T-helper 1 cell treated with Interleukin-12 subunit alpha and Interleukin-12 subunit beta and Interleukin-4 antibody, amounts not matched to agents 30 μg/mL and 1 μg/mL, for 36 hours (primary cell): ENCODE measurements at regions not wholly inside any gene's neighbourhood (a gene's known extent, or its start where the extent isn't known, plus 50 kb on each side); places are given as distances from the start of the nearest gene placed in this dataset.
"Not testable (repeated sequence)": the region's sequence is repeated elsewhere in the genome, so short reads cannot be mapped to it uniquely, and the experiment has no call there.

Experiments
- H3K27ac Mint-ChIP-seq: one replicate; pipeline ENCODE4 v1.8.0; 2021; ENCODE audit warnings: mild to moderate bottlenecking, mixed read lengths
- H3K27me3 Mint-ChIP-seq: one replicate; pipeline ENCODE4 v1.8.0; 2021; ENCODE audit warnings: low read depth, mixed read lengths
- H3K36me3 Mint-ChIP-seq: one replicate; pipeline ENCODE4 v1.8.0; 2021; ENCODE audit warnings: low read depth, mixed read lengths
- H3K4me1 Mint-ChIP-seq: one replicate; pipeline ENCODE4 v1.8.0; 2021; ENCODE audit warnings: low read depth, mixed read lengths
- H3K4me3 Mint-ChIP-seq: one replicate; pipeline ENCODE4 v1.8.0; 2021; ENCODE audit warnings: mild to moderate bottlenecking, moderate library complexity, mixed read lengths
- H3K9me3 Mint-ChIP-seq: one replicate; pipeline ENCODE4 v1.8.0; 2021; ENCODE audit warnings: mixed read lengths

- H3K27ac Mint-ChIP-seq, result peak overlapping the region; percentile 58
- peaks cover 18% of the 10 kb centered on the region for H3K4me1 Mint-ChIP-seq
- no peaks in the 10 kb centered on the region for H3K9me3 Mint-ChIP-seq
- H3K4me3 Mint-ChIP-seq, result no peak overlapping the region
- no peaks in the 10 kb centered on the region for H3K27me3 Mint-ChIP-seq
- peaks cover 39% of the 10 kb centered on the region for H3K36me3 Mint-ChIP-seq
Measured at GRCh38 chr16:31708348-31708747, 165.3 kb upstream of the ZNF267 start.

DNA sequence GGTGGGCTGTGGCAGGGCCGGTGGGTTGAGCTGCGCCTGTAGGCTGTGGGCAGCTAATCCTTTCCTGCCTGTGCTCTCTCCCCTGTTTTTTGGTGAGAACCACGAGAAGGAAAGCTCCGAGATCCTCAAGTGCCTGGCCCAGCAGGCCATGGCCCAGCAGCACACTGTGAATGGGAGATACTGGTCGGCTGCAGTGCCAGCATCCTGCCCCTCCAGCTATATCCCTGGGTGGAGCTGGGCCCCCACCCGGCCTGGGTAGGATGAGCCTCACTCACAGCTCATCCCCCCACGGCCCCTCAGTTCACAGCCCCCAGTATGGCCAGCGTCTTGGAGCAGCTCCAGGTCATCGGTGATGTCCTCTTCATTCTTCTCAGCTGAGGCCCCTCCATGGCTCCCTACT lies 164.4 kb upstream of the ZNF267 start:
- no peaks in the 10 kb centered on the region for H3K9me3 Mint-ChIP-seq
- H3K4me3 Mint-ChIP-seq, result no peak overlapping the region
- no peak overlapping the region for H3K27ac Mint-ChIP-seq
- H3K27me3 Mint-ChIP-seq, result no peaks in the 10 kb centered on the region
- H3K4me1 Mint-ChIP-seq, result peaks cover 20% of the 10 kb centered on the region
- H3K36me3 Mint-ChIP-seq, result peaks cover 34% of the 10 kb centered on the region

- Mint-ChIP-seq H3K36me3 (peaks cover 43% of the 10 kb centered on the region), H3K4me1 (peaks cover 30% of the 10 kb centered on the region), H3K9me3 (no peaks in the 10 kb centered on the region)
Measured at GRCh38 chr16:31710134-31710533, 163.5 kb upstream of the ZNF267 start.

GRCh38 chr16:31710880-31711279 lies 162.7 kb upstream of the ZNF267 start:
- H3K27me3 Mint-ChIP-seq, result no peaks in the 10 kb centered on the region
- H3K27ac Mint-ChIP-seq, result no peak overlapping the region
- H3K36me3 Mint-ChIP-seq, result peaks cover 47% of the 10 kb centered on the region
- no peaks in the 10 kb centered on the region for H3K9me3 Mint-ChIP-seq
- H3K4me1 Mint-ChIP-seq, result peaks cover 36% of the 10 kb centered on the region
- H3K4me3 Mint-ChIP-seq, result no peak overlapping the region

More at GRCh38 chr16:31710134-31710533, 163.5 kb upstream of the ZNF267 start:
- no peak overlapping the region for H3K4me3 Mint-ChIP-seq
- H3K27me3 Mint-ChIP-seq, result no peaks in the 10 kb centered on the region
- H3K27ac Mint-ChIP-seq, result no peak overlapping the region

DNA sequence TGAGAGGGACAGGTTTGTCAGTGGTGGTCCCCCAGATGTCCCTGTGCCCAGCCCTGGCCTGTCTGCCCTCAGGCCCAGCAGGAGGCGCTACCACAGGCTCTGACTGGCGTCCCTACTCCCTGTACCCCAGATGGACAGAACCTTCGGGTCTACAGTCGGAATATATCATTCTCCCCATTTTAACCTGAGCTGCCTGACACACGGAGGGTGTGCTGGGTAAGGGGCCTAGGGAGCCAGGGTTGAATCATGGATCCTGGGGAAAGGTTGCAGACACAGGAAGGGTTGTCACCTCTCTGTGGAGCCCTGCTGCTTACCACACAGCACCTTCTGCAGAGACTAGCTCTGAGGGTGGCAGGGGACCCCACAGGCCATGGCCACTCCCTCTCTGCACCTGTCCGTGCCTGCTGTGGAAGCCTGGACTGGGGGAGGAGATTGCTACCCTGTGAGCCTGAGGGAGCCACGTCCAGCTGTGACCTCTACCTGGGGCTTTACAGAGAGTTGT lies 162.2 kb upstream of the ZNF267 start:
- H3K9me3 Mint-ChIP-seq, result no peaks in the 10 kb centered on the region
- no peak overlapping the region for H3K27ac Mint-ChIP-seq
- H3K27me3 Mint-ChIP-seq, result no peaks in the 10 kb centered on the region
- H3K4me3 Mint-ChIP-seq, result no peak overlapping the region
- peaks cover 36% of the 10 kb centered on the region for H3K4me1 Mint-ChIP-seq
- peaks cover 46% of the 10 kb centered on the region for H3K36me3 Mint-ChIP-seq

DNA sequence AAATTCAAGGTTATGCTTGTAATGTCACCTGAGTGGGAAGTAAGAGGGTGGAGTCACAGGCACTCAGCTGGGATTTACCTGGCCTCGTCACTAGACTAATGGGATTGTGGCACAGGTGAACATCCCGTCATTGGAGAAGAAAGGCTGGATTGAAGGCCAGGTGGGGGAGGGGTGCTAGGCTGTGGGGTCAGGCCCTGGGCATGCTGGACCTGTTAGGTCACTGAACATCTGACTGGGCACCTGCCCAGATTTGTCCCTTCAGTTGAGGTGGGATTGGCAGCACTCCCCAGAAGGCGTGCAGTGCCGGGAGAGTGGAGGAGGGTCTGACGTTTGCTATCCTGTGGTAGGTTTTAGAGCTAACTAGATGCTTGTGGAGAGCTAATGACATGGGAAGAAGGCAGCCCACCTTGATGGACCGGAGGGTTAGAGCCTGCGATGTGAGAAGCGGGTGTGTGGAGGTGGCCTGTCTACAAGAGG lies 161.5 kb upstream of the ZNF267 start:
- Mint-ChIP-seq H3K9me3 (no peaks in the 10 kb centered on the region), H3K4me3 (peak overlapping the region; percentile 46), H3K4me1 (peaks cover 36% of the 10 kb centered on the region), H3K27ac (peak overlapping the region; percentile 31), H3K27me3 (no peaks in the 10 kb centered on the region), H3K36me3 (peaks cover 51% of the 10 kb centered on the region)

DNA sequence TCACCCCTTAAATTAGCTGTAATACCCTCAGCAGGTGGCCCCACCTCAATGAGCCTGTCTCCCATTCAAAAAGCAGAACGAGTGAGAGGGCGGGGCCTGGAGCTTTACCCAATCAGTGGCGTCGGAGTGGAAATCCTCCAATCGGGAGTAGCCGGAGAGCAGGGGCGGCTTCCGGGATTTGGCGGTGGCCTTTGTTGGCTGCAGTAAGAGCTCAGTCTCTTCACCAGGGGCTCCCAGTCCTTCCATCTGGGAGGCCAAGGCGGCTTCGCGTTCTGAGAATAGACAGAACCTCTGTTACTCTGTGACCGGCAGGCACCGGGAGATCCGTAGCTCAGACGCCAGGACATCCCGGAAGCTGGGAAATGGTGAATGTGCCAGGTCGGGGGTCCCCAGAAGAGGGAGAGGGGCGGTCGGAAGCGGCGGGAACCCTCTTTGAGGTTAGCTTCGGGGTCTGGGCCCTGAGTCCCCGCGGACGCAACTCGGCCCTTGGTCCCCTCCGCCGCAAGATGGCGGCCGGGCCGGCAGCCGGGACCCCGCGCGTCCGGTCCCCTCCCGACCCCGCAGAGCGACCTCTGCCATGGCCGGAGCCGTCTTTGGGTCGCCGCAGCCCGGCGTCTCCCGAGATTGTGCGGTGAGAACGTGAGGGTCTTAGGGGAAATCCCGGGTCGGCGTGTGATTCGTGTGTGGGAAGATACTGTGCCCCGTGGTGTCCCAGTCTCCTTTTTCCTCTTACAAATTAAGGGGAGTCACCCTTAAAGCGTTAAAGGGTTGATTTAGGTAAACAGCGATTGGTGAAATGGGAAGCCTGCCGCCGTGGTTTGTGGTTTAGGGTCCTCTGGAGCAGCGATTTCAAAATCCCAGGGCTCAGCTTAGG lies 160.3 kb upstream of the ZNF267 start:
- H3K4me1 Mint-ChIP-seq, result peaks cover 32% of the 10 kb centered on the region
- peaks cover 53% of the 10 kb centered on the region for H3K36me3 Mint-ChIP-seq

DNA sequence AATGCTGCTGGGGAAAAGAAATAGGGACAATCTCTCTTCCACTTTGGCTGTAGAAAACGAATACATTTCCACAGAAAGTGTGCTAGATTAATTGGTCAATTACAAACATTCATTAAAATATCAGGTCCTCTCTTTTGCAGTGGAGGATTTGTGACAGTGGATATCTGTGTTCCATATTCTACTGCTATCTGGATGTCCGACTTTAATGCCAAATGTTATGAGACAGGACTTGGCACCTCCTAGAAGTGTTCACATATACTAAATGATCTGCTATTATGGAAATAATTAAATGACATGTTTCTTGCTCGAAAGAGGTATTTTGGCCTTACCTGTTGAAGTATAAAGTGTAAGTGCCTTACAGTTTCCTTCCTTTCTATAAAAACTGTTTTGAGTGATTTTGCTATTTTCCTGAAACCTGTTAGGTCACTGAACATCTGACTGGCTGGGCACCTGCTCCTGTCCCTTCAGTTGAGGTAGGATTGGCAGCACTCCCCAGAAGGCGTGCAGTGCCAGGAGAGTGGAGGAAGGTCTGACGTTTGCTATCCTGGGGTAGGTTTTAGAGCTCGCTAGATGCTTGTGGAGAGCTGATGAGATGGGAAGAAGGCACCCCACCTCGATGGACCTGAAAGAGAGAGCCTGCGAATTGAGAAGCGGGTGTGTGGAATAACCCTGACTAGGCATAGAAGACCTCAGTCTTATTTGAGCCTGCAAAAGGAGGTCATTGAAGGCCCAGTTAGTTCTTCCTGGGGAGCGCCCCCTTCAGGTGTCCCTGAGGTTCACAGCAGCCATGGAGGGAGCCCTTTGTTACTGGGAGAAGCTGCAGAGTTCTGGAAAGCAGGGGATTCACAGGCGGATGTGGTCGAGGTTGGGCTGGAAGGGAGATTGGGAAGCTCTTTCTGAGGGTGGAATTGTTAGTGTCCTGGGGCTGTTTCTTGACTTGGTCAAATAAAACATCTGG lies 159.4 kb upstream of the ZNF267 start:
- no peaks in the 10 kb centered on the region for H3K27me3 Mint-ChIP-seq
- peaks cover 29% of the 10 kb centered on the region for H3K4me1 Mint-ChIP-seq
- H3K9me3 Mint-ChIP-seq, result peaks cover 7% of the 10 kb centered on the region
- peak overlapping the region; percentile 98 for H3K4me3 Mint-ChIP-seq
- H3K27ac Mint-ChIP-seq, result peak overlapping the region; percentile 99
- peaks cover 57% of the 10 kb centered on the region for H3K36me3 Mint-ChIP-seq

More for the DNA sequence above, 160.3 kb upstream of the ZNF267 start:
- peak overlapping the region; percentile 99 for H3K27ac Mint-ChIP-seq
- H3K9me3 Mint-ChIP-seq, result peaks cover 5% of the 10 kb centered on the region
- H3K4me3 Mint-ChIP-seq, result peak overlapping the region; percentile 98
- H3K27me3 Mint-ChIP-seq, result no peaks in the 10 kb centered on the region

DNA sequence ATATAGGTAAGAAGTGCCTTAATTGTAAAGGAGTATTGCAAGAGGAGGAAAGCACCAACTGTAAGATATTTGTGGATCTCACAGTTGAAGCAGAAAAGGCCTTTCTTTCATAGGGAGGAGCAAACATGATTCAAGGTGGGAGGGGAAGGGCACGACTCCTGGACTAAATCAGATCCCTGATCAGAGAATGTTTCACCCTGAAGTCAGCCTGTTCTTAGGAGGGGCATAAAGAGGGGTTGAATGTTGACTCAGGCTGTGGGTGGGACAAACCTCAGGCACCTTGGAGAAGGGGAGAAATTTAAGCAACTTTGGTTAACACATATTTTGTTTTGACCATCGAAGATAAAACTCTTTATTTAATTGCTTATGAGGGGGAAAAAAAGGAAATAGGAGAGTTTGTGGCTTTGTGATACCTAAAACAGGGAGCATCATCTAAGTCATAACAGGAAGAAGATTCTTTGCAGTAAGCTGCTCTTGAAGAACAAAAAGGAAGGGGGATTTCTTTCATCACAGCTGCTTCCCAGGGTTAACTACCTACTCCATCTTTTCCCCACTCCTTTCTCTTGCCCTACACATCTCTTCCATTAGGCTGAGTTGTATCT lies 158.6 kb upstream of the ZNF267 start:
- H3K4me3 Mint-ChIP-seq, result peak overlapping the region; percentile 98
- no peaks in the 10 kb centered on the region for H3K27me3 Mint-ChIP-seq
- peak overlapping the region; percentile 99 for H3K27ac Mint-ChIP-seq
- peaks cover 58% of the 10 kb centered on the region for H3K36me3 Mint-ChIP-seq
- H3K9me3 Mint-ChIP-seq, result peaks cover 7% of the 10 kb centered on the region
- peaks cover 29% of the 10 kb centered on the region for H3K4me1 Mint-ChIP-seq

DNA sequence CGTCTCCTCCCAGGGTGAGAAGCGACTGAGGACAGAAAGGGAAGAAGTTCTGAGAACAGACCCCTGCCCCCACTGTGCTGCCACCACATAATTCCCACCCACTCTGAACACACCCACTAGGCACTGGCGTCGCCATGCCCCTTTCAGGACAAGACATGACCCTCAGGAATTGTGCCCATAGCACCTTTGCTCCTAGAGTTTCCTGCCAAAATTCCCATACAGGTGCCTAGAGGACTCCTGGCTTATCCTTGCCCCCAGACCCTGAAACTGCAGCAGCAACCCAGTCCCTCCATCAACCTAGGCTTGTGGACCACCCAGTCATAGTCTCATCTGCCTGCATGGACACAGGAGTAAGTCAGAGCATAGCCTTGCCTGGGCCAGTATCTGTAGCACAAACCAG lies 157.7 kb upstream of the ZNF267 start:
- Mint-ChIP-seq H3K4me1 (peaks cover 32% of the 10 kb centered on the region), H3K36me3 (peaks cover 62% of the 10 kb centered on the region), H3K27me3 (no peaks in the 10 kb centered on the region), H3K4me3 (no peak overlapping the region), H3K27ac (no peak overlapping the region), H3K9me3 (peaks cover 12% of the 10 kb centered on the region)

- H3K4me1 Mint-ChIP-seq, result peaks cover 21% of the 10 kb centered on the region
- peaks cover 28% of the 10 kb centered on the region for H3K9me3 Mint-ChIP-seq
- no peak overlapping the region for H3K4me3 Mint-ChIP-seq
- no peaks in the 10 kb centered on the region for H3K27me3 Mint-ChIP-seq
- H3K27ac Mint-ChIP-seq, result no peak overlapping the region
- H3K36me3 Mint-ChIP-seq, result peaks cover 81% of the 10 kb centered on the region
Measured at GRCh38 chr16:31718998-31719397, 154.6 kb upstream of the ZNF267 start.

- peaks cover 72% of the 10 kb centered on the region for H3K9me3 Mint-ChIP-seq
- H3K4me1 Mint-ChIP-seq, result peaks cover 2% of the 10 kb centered on the region
- peaks cover 75% of the 10 kb centered on the region for H3K36me3 Mint-ChIP-seq
- H3K27ac Mint-ChIP-seq, result no peak overlapping the region
- no peak overlapping the region for H3K4me3 Mint-ChIP-seq
- no peaks in the 10 kb centered on the region for H3K27me3 Mint-ChIP-seq
Measured at GRCh38 chr16:31727553-31727952, 146.1 kb upstream of the ZNF267 start.

DNA sequence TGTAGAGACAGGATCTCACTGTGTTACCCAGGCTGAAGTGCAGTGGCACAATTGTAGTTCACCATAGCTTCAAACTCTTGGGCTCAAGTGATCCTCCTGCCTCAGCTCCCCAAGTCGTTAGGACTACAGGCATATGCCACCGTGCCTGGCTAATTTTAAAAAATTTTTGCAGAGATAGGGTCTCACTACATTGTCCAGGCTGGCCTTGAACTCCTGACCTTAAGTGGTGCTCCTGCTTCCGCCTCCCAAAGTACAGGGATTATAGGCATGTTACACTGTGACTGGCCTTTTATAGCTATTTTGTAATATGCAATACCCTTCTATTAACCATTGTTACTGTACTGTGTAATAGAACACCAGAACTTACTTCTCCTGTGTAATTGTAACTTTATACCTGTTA lies 139.3 kb upstream of the ZNF267 start:
- Mint-ChIP-seq H3K4me3 (no peak overlapping the region), H3K27me3 (no peaks in the 10 kb centered on the region), H3K27ac (no peak overlapping the region), H3K9me3 (peaks cover 81% of the 10 kb centered on the region), H3K36me3 (peaks cover 84% of the 10 kb centered on the region), H3K4me1 (peaks cover 1% of the 10 kb centered on the region)

DNA sequence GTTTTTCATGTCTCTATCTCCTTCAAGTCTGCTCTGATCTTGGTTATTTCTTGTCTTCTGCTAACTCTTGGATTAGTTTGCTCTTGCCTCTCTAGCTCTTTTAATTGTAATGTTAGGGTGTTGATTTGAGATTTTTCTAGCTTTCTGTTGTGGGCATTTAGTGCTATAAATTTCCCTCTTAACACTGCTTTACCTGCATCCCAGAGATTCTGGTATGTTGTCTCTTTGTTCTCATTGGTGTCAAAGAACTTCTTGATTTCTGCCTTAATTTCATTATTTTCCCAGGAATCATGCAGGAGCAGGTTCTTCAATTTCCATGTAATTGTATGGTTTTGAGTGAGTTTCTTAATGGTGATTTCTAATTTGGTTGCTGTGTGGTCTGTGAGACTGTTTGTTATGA lies 128.5 kb upstream of the ZNF267 start:
- H3K9me3 Mint-ChIP-seq, result peaks cover 83% of the 10 kb centered on the region
- H3K4me3 Mint-ChIP-seq, H3K27me3 Mint-ChIP-seq, H3K27ac Mint-ChIP-seq, H3K4me1 Mint-ChIP-seq: not testable (repeated sequence)
- peaks cover 76% of the 10 kb centered on the region for H3K36me3 Mint-ChIP-seq
